ENCODE measurements at regions not wholly inside any gene's neighbourhood (a gene's known extent, or its start where the extent isn't known, plus 50 kb on each side); places are given as distances from the start of the nearest gene placed in this dataset.

GRCh38 chr2:138106606-138107005 lies 142.3 kb downstream of the HNMT start:
- no peak overlapping the region for H3K4me3 ChIP-seq (ENCODE audit: low read depth, low read length)
- no peak for TF ChIP-seq CTCF (IDR thresholded peaks at IDR 0.05; ENCODE audit: low read depth, low read length)

- no peak overlapping the region for H3K4me3 ChIP-seq (ENCODE audit: low read depth, low read length)
- TF ChIP-seq CTCF (IDR thresholded peaks at IDR 0.05; ENCODE audit: low read depth, low read length) = no peak
These were observed 143.0 kb downstream of the HNMT start for GRCh38 chr2:138107288-138107687.

- no peak overlapping the region for H3K4me3 ChIP-seq (ENCODE audit: low read depth, low read length)
- TF ChIP-seq CTCF (IDR thresholded peaks at IDR 0.05; ENCODE audit: low read depth, low read length) = no peak
These were observed 146.3 kb downstream of the HNMT start for GRCh38 chr2:138110453-138111083.

- H3K4me3 ChIP-seq (ENCODE audit: low read depth, low read length) = no peak overlapping the region
- TF ChIP-seq CTCF (IDR thresholded peaks at IDR 0.05; ENCODE audit: low read depth, low read length) = no peak
These were observed 148.3 kb downstream of the HNMT start for GRCh38 chr2:138112536-138112935.

GRCh38 chr2:138113871-138114525 lies 149.7 kb downstream of the HNMT start:
- H3K4me3 ChIP-seq (ENCODE audit: low read depth, low read length) = no peak overlapping the region
- TF ChIP-seq CTCF (IDR thresholded peaks at IDR 0.05; ENCODE audit: low read depth, low read length) = no peak

GRCh38 chr2:138115666-138116065 lies 151.4 kb downstream of the HNMT start:
- TF ChIP-seq CTCF (IDR thresholded peaks at IDR 0.05; ENCODE audit: low read depth, low read length) = no peak
- H3K4me3 ChIP-seq (ENCODE audit: low read depth, low read length) = no peak overlapping the region

- TF ChIP-seq CTCF (IDR thresholded peaks at IDR 0.05; ENCODE audit: low read depth, low read length) = no peak
- no peak overlapping the region for H3K4me3 ChIP-seq (ENCODE audit: low read depth, low read length)
These were observed 152.2 kb downstream of the HNMT start for GRCh38 chr2:138116456-138116855.
